Stomach (tissue), 8 donors: ENCODE measurements at regions not wholly inside any gene's neighbourhood (a gene's known extent, or its start where the extent isn't known, plus 50 kb on each side); places are given as distances from the start of the nearest gene placed in this dataset.

Experiments
- DNase-seq, 2 donors: peaks; one replicate each; pipeline versions ENCODE4 v3.0.0 to v3.0.0-alpha.2; 2013 to 2019
- H3K27ac ChIP-seq, 5 donors: fragments of 200-600 bp in 4 of 5; sonication (generic) in 4 of 5; one replicate each; pipeline ENCODE4 v1.5.1; 2013 to 2019; ENCODE audit warnings: mild to moderate bottlenecking in 1 of 5, moderate library complexity in 1 of 5
- H3K27me3 ChIP-seq, 3 donors: fragments of 200-600 bp; sonication (generic); one replicate each; pipeline ENCODE4 v1.5.1; 2017 to 2019; ENCODE audit warnings: mixed run types in 1 of 3
- H3K36me3 ChIP-seq, 4 donors: fragments of 200-600 bp; sonication (generic); 1 replicate in 3 of 4; 2 replicates in 1 of 4; pipeline ENCODE4 v1.5.1; 2016 to 2019
- H3K4me1 ChIP-seq, 4 donors: fragments of 200-600 bp; sonication (generic); one replicate each; pipeline ENCODE4 v1.5.1; 2016 to 2019
- H3K4me3 ChIP-seq, 4 donors: fragments of 200-600 bp; sonication (generic) in 3 of 4; one replicate each; pipeline ENCODE4 v1.5.1; 2016 to 2019; ENCODE audit warnings: mild to moderate bottlenecking in 1 of 4
- H3K9me3 ChIP-seq, 4 donors: fragments of 200-600 bp; sonication (generic); one replicate each; pipeline ENCODE4 v1.5.1; 2016 to 2019
- EP300 ChIP-seq: sonication (generic); formaldehyde crosslinking; IDR thresholded peaks from one replicate; pipeline ENCODE4 v1.6.1; 2017; ENCODE audit warnings: antibody characterized with exemption
- POLR2A ChIP-seq, 4 donors: fragments of 450-650 bp; IDR thresholded peaks; one replicate each; pipeline ENCODE4 v1.6.1; 2016; ENCODE audit warnings: antibody characterized with exemption in 4 of 4, control low read depth in 2 of 4, mild to moderate bottlenecking in 1 of 4, moderate library complexity in 1 of 4
- POLR2AphosphoS5 ChIP-seq, 3 donors: sonication (generic); formaldehyde crosslinking; IDR thresholded peaks; one replicate each; pipeline ENCODE4 v1.6.1; 2016; ENCODE audit warnings: antibody characterized with exemption in 3 of 3
- WGBS, 5 donors: extraction: QIAGEN DNeasy Blood & Tissue Kit in 3 of 5; methylation state at CpG; one replicate each; pipeline versions ENCODE4 v1.1.5 to v1.1.7; 2013 to 2018; 5-methylcytosine and 5-hydroxymethylcytosine counted together
- intact Hi-C: fragments of 100-400 bp; cut with DNase I; formaldehyde crosslinking; loops from one replicate; pipeline ENCODE4 v1.15.1; 2023; ENCODE audit warnings: low total_unique reads
- TF ChIP-seq, protein P1 (sequence below), 7 experiments: fragments of 450-650 bp in 4 of 7; fragments of 200-600 bp in 3 of 7; sonication (generic) in 3 of 7; IDR thresholded peaks; one replicate each; pipeline ENCODE4 v1.5.1; 2016 to 2019; ENCODE audit warnings: antibody characterized with exemption in 7 of 7, control low read depth in 2 of 7, mild to moderate bottlenecking in 1 of 7
- donor health status: healthy with polysubstance abuse.
- donor health status: Bipolar disorder and iron deficiency.
- donor health status: healthy.

DNA sequence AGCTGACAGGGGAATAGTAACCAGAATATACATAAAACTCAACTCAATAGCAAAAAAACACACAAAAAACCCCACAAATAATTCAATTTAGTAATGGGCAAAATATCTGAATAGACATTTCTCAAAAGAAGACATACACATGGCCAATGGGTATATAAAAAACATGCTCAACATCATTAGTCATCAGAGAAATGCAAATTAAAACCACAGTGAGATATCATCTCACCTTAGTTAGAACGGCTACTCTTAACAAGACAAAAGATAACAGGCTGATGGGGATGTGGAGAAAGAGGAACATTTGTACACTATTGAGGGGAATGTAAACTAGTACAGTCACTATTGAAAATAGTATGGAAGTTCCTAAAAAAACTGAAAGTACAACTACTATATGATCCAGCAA lies 678.6 kb downstream of the MECOM start:
- Histone ChIP-seq H3K4me3 (no peak overlapping the region), H3K4me1 (peaks cover 0 to 12% (median 6%) of the 10 kb centered on the region in 4 donors), H3K27ac (no peak overlapping the region), H3K36me3 (no peaks in the 10 kb centered on the region), H3K9me3 (no peaks in the 10 kb centered on the region), H3K27me3 (no peaks in the 10 kb centered on the region)
- intact Hi-C loops = no loop called here
- TF ChIP-seq POLR2A (IDR thresholded peaks at IDR 0.05) (no peak), POLR2AphosphoS5 (IDR thresholded peaks at IDR 0.05) (no peak), EP300 (no peak)
- TF ChIP-seq, protein P1, sequence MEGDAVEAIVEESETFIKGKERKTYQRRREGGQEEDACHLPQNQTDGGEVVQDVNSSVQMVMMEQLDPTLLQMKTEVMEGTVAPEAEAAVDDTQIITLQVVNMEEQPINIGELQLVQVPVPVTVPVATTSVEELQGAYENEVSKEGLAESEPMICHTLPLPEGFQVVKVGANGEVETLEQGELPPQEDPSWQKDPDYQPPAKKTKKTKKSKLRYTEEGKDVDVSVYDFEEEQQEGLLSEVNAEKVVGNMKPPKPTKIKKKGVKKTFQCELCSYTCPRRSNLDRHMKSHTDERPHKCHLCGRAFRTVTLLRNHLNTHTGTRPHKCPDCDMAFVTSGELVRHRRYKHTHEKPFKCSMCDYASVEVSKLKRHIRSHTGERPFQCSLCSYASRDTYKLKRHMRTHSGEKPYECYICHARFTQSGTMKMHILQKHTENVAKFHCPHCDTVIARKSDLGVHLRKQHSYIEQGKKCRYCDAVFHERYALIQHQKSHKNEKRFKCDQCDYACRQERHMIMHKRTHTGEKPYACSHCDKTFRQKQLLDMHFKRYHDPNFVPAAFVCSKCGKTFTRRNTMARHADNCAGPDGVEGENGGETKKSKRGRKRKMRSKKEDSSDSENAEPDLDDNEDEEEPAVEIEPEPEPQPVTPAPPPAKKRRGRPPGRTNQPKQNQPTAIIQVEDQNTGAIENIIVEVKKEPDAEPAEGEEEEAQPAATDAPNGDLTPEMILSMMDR (IDR thresholded peaks at IDR 0.05) = no peak
- WGBS, 5 donors = 41 to 59% (median 54%) methylated on average over 1 of the region's 1 CpG
- no peak for DNase-seq

DNA sequence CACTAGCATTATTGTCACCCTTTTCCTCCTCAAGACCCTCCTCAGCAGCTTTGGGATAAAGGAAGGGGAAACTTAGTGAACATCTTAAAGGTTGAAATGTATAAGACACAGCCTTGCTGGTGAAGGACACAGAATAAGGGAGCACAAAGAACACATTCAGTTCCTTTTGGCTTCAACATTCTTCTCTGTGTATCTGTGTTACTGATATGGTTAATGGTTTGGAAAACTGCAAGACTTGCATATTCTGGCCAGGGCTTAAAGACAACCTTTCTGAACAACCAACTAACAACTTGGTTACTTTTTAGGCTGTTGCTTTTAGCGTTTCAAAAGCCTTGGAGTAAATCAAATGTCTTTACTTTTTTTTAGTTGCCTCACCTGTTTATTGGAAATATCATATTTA lies 680.5 kb downstream of the MECOM start:
- no peak overlapping the region for H3K27ac ChIP-seq
- TF ChIP-seq EP300 (no peak), POLR2AphosphoS5 (IDR thresholded peaks at IDR 0.05) (no peak), POLR2A (IDR thresholded peaks at IDR 0.05) (no peak)
- TF ChIP-seq, protein P1 (IDR thresholded peaks at IDR 0.05) = no peak
- intact Hi-C loops = no loop called here
- H3K4me3 ChIP-seq = no peak overlapping the region
- DNase-seq = no peak
- peaks cover 0 to 2% (median 0%) of the 10 kb centered on the region in 4 donors for H3K4me1 ChIP-seq
- H3K9me3 ChIP-seq = no peaks in the 10 kb centered on the region
- no peaks in the 10 kb centered on the region for H3K36me3 ChIP-seq
- no peaks in the 10 kb centered on the region for H3K27me3 ChIP-seq
- 19 to 65% (median 33%) methylated on average over 1 of the region's 1 CpG for WGBS, 5 donors

DNA sequence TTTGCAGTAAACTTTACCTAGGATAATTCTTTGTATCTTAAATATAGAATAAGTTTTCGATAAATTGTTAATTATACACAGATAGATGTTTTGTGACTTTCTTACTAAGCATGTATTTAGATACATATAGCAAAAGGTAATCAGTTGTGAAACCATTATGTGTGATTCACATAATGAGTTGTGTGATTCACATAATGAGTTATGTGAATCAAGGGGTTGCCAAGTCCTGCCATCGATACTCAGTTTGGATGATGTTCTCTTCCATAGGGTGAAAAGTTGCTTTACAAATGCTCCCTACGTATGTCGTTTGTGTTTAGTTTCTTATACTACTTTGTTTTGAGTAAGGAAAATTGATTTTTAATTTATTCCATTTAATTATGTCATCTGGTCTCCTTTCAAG lies 682.1 kb downstream of the MECOM start:
- intact Hi-C loops = no loop called here
- Histone ChIP-seq H3K9me3 (no peaks in the 10 kb centered on the region), H3K4me1 (peaks cover 0 to 14% (median 0%) of the 10 kb centered on the region in 4 donors), H3K27me3 (no peaks in the 10 kb centered on the region), H3K4me3 (no peak overlapping the region), H3K27ac (no peak overlapping the region), H3K36me3 (no peaks in the 10 kb centered on the region)
- TF ChIP-seq, protein P1 (IDR thresholded peaks at IDR 0.05) = no peak
- TF ChIP-seq POLR2A (IDR thresholded peaks at IDR 0.05) = no peak
- no peak for TF ChIP-seq EP300
- TF ChIP-seq POLR2AphosphoS5 (IDR thresholded peaks at IDR 0.05) = no peak
- DNase-seq = no peak
- WGBS, 5 donors = 87 to 94% (median 93%) methylated on average over 4 of the region's 4 CpGs

DNA sequence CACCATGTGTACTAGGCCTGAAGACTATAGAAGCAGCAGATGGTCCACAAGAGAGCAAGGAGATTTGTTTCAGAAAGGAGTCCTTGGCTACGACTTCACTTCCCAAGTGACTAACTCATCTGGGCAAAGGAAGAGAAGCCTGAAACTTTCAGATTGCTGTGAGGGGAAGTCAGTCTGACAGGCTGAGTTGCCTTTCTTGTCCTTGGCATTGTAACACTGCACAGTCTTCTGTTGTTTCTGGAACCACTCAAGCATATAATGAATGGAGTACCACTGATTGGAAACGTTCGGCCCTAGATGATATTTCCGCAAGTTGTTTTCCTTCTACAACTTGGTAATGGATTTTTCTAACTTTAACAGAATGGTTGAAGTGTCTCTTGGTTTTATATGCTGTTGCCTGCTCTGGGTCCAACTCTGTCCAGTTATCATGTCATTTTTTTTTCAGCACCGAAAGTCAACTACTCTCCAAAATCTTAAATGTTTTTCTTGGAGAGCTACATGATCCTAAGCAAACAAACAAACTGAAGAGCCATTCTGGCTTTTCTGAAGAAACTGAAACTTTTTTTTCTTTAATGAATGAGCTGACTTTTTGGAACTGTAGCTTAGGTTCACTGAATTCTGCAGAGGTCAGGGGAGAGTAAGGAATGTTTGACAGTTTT lies 685.7 kb downstream of the MECOM start:
- intact Hi-C loops = no loop called here
- Histone ChIP-seq H3K9me3 (no peaks in the 10 kb centered on the region), H3K4me3 (no peak overlapping the region), H3K36me3 (no peaks in the 10 kb centered on the region), H3K27me3 (no peaks in the 10 kb centered on the region), H3K4me1 (peaks cover 0 to 14% (median 0%) of the 10 kb centered on the region in 4 donors), H3K27ac (peak overlapping the region in 2 of 5 donors; percentile 23 to 52)
- DNase-seq = no peak
- TF ChIP-seq EP300 (no peak), POLR2AphosphoS5 (IDR thresholded peaks at IDR 0.05) (peak in 1 of 3 donors; percentile 32), POLR2A (IDR thresholded peaks at IDR 0.05) (no peak)
- TF ChIP-seq, protein P1 (IDR thresholded peaks at IDR 0.05) = no peak
- 54 to 74% (median 69%) methylated on average over 5 of the region's 5 CpGs for WGBS, 5 donors
